Posterior vena cava (tissue), 2 donors: ENCODE measurements at regions not wholly inside any gene's neighbourhood (a gene's known extent, or its start where the extent isn't known, plus 50 kb on each side); places are given as distances from the start of the nearest gene placed in this dataset.

ENCODE experiments used
- DNase-seq: peaks from one replicate; pipeline ENCODE4 v3.0.0-alpha.2; 2020; ENCODE audit warnings: low spot score
- intact Hi-C, 2 donors: fragments of 100-400 bp; cut with DNase I; formaldehyde crosslinking; loops; one replicate each; pipeline versions ENCODE4 v1.14.1 to v1.14.2; 2022 to 2023
- donor health status: DM: yes; HTN: yes; CAD: no.
- donor health status: DM: yes; HTN: yes; CAD: no.

- intact Hi-C loops, result loop anchor here in 1 of 2 donors (5.0 kb wide), 1 partner anchor 391 kb away; no protein-coding TSS in a partner anchor
- DNase-seq, result no peak
These were observed 196.7 kb downstream of the ALX1 start for GRCh38 chr12:85476756-85477155.

- intact Hi-C loops, result no loop called here
- no peak for DNase-seq
These were observed 204.4 kb downstream of the ALX1 start for GRCh38 chr12:85484387-85484786.

GRCh38 chr12:85489194-85489593 is 209.2 kb downstream of the ALX1 start:
- intact Hi-C loops, result no loop called here
- DNase-seq, result no peak

GRCh38 chr12:85504164-85504563 is 224.1 kb downstream of the ALX1 start:
- intact Hi-C loops, result no loop called here

GRCh38 chr12:85504624-85505023 is 224.6 kb downstream of the ALX1 start:
- intact Hi-C loops, result no loop called here
- DNase-seq, result no peak

More at GRCh38 chr12:85504164-85504563, 224.1 kb downstream of the ALX1 start:
- no peak for DNase-seq

- no peak for DNase-seq
- intact Hi-C loops, result no loop called here
These were observed 227.4 kb downstream of the ALX1 start for GRCh38 chr12:85507456-85507855.

GRCh38 chr12:85509081-85509856 is 229.2 kb downstream of the ALX1 start:
- DNase-seq, result no peak
- intact Hi-C loops, result no loop called here

- intact Hi-C loops, result no loop called here
- DNase-seq, result no peak
These were observed 229.8 kb downstream of the ALX1 start for GRCh38 chr12:85509857-85510256.

GRCh38 chr12:85516039-85516438 is 236.0 kb downstream of the ALX1 start:
- no peak for DNase-seq
- intact Hi-C loops, result no loop called here

GRCh38 chr12:85516667-85517325 is 236.8 kb downstream of the ALX1 start:
- intact Hi-C loops, result no loop called here
- DNase-seq, result no peak

- intact Hi-C loops, result no loop called here
- DNase-seq, result no peak
These were observed 239.1 kb downstream of the ALX1 start for GRCh38 chr12:85519163-85519562.

GRCh38 chr12:85523197-85523596 is 243.2 kb downstream of the ALX1 start:
- intact Hi-C loops, result no loop called here
- DNase-seq, result no peak

GRCh38 chr12:85527192-85527591 is 247.2 kb downstream of the ALX1 start:
- intact Hi-C loops, result no loop called here
- DNase-seq, result no peak

GRCh38 chr12:85529896-85530295 is 249.9 kb downstream of the ALX1 start:
- intact Hi-C loops, result no loop called here
- no peak for DNase-seq

GRCh38 chr12:85530456-85530855 is 250.4 kb downstream of the ALX1 start:
- intact Hi-C loops, result no loop called here
- no peak for DNase-seq

GRCh38 chr12:85531341-85531740 is 251.3 kb downstream of the ALX1 start:
- intact Hi-C loops, result no loop called here
- DNase-seq, result no peak

- no peak for DNase-seq
- intact Hi-C loops, result no loop called here
These were observed 269.6 kb downstream of the ALX1 start for GRCh38 chr12:85549640-85550039.

- intact Hi-C loops, result no loop called here
- DNase-seq, result no peak
These were observed 270.9 kb downstream of the ALX1 start for GRCh38 chr12:85550924-85551323.

GRCh38 chr12:85552461-85552860 is 272.4 kb downstream of the ALX1 start:
- DNase-seq, result no peak
- intact Hi-C loops, result no loop called here

GRCh38 chr12:85557850-85558249 is 277.8 kb downstream of the ALX1 start:
- intact Hi-C loops, result no loop called here
- DNase-seq, result no peak

- intact Hi-C loops, result no loop called here
- no peak for DNase-seq
These were observed 277.5 kb downstream of the RASSF9 start for GRCh38 chr12:85558684-85559083.
